ENCODE measurements at regions not wholly inside any gene's neighbourhood (a gene's known extent, or its start where the extent isn't known, plus 50 kb on each side); places are given as distances from the start of the nearest gene placed in this dataset.

GRCh38 chr4:92198711-92199110, 105.1 kb upstream of the GRID2 start:
- H3K27me3 ChIP-seq, result no peaks in the 10 kb centered on the region
- H3K27ac ChIP-seq, result no peak overlapping the region
- intact Hi-C loops (cut with DNase I), result no loop called here
- no peaks in the 10 kb centered on the region for H3K9me3 ChIP-seq
- no peak for TF ChIP-seq CTCF (IDR thresholded peaks at IDR 0.05)
- H3K4me3 ChIP-seq, result no peak overlapping the region
- no peak overlapping the region for H3K9ac ChIP-seq (ENCODE audit: low read depth in 2 of 2, low read length in 2 of 2)
- H3K36me3 ChIP-seq, result no peaks in the 10 kb centered on the region
- no peaks in the 10 kb centered on the region for H3K4me1 ChIP-seq
- no peak for DNase-seq

- no peak for TF ChIP-seq CTCF (IDR thresholded peaks at IDR 0.05)
- no peak for DNase-seq
- no peak overlapping the region for H3K9ac ChIP-seq (ENCODE audit: low read depth in 2 of 2, low read length in 2 of 2)
- no peak overlapping the region for H3K4me3 ChIP-seq
- no peaks in the 10 kb centered on the region for H3K36me3 ChIP-seq
- H3K27ac ChIP-seq, result no peak overlapping the region
- intact Hi-C loops (cut with DNase I), result no loop called here
- H3K4me1 ChIP-seq, result no peaks in the 10 kb centered on the region
- H3K9me3 ChIP-seq, result no peaks in the 10 kb centered on the region
- no peaks in the 10 kb centered on the region for H3K27me3 ChIP-seq
Observed at GRCh38 chr4:92199135-92199534, 104.6 kb upstream of the GRID2 start.

- no peak for TF ChIP-seq CTCF (IDR thresholded peaks at IDR 0.05)
- Histone ChIP-seq H3K36me3 (no peaks in the 10 kb centered on the region), H3K4me1 (no peaks in the 10 kb centered on the region), H3K9ac (ENCODE audit: low read depth in 2 of 2, low read length in 2 of 2) (no peak overlapping the region), H3K9me3 (no peaks in the 10 kb centered on the region), H3K4me3 (no peak overlapping the region), H3K27ac (no peak overlapping the region), H3K27me3 (no peaks in the 10 kb centered on the region)
- intact Hi-C loops (cut with DNase I), result no loop called here
- DNase-seq, result no peak
Observed at GRCh38 chr4:92210906-92211305, 92.9 kb upstream of the GRID2 start.

GRCh38 chr4:92215476-92215875, 88.3 kb upstream of the GRID2 start:
- no peaks in the 10 kb centered on the region for H3K9me3 ChIP-seq
- TF ChIP-seq CTCF (IDR thresholded peaks at IDR 0.05), result no peak
- no peak overlapping the region for H3K9ac ChIP-seq (ENCODE audit: low read depth in 2 of 2, low read length in 2 of 2)

GRCh38 chr4:92231511-92231910, 72.3 kb upstream of the GRID2 start:
- Histone ChIP-seq H3K27ac (no peak overlapping the region), H3K27me3 (no peaks in the 10 kb centered on the region), H3K4me3 (no peak overlapping the region), H3K36me3 (no peaks in the 10 kb centered on the region), H3K4me1 (no peaks in the 10 kb centered on the region), H3K9ac (ENCODE audit: low read depth in 2 of 2, low read length in 2 of 2) (no peak overlapping the region), H3K9me3 (no peaks in the 10 kb centered on the region)
- DNase-seq, result no peak
- intact Hi-C loops (cut with DNase I), result no loop called here
- TF ChIP-seq CTCF (IDR thresholded peaks at IDR 0.05), result no peak

More at GRCh38 chr4:92215476-92215875, 88.3 kb upstream of the GRID2 start:
- no peak for DNase-seq
- H3K36me3 ChIP-seq, result no peaks in the 10 kb centered on the region
- no peak overlapping the region for H3K4me3 ChIP-seq
- H3K27me3 ChIP-seq, result no peaks in the 10 kb centered on the region
- intact Hi-C loops (cut with DNase I), result no loop called here
- no peak overlapping the region for H3K27ac ChIP-seq
- no peaks in the 10 kb centered on the region for H3K4me1 ChIP-seq

GRCh38 chr4:92232566-92232965, 71.2 kb upstream of the GRID2 start:
- H3K36me3 ChIP-seq, result no peaks in the 10 kb centered on the region
- no peak overlapping the region for H3K9ac ChIP-seq (ENCODE audit: low read depth in 2 of 2, low read length in 2 of 2)
- H3K4me1 ChIP-seq, result no peaks in the 10 kb centered on the region
- TF ChIP-seq CTCF (IDR thresholded peaks at IDR 0.05), result no peak
- no peak overlapping the region for H3K4me3 ChIP-seq
- intact Hi-C loops (cut with DNase I), result no loop called here
- DNase-seq, result no peak
- H3K27ac ChIP-seq, result no peak overlapping the region
- no peaks in the 10 kb centered on the region for H3K9me3 ChIP-seq
- H3K27me3 ChIP-seq, result no peaks in the 10 kb centered on the region
